Lung (tissue), 11 donors: ENCODE measurements at regions not wholly inside any gene's neighbourhood (a gene's known extent, or its start where the extent isn't known, plus 50 kb on each side); places are given as distances from the start of the nearest gene placed in this dataset.

Experiments used
- ATAC-seq: fragments of 200-7000 bp; cut with Tn5 transposase; one replicate; pipeline ENCODE4 v1.9.1; 2020; ENCODE audit warnings: moderate number of reproducible peaks; ENCODE audit not compliant: insufficient read depth, low FRiP score
- DNase-seq, 3 donors: peaks; one replicate each; pipeline ENCODE4 v3.0.0-alpha.2; 2013 to 2017
- H3K27ac ChIP-seq, 2 donors: one replicate each; pipeline ENCODE4 v1.5.1; 2013; ENCODE audit warnings: mild to moderate bottlenecking in 2 of 2, moderate library complexity in 2 of 2, control low read depth in 1 of 2, inconsistent platforms in 1 of 2, low read depth in 1 of 2, low read length in 1 of 2
- H3K27me3 ChIP-seq, 3 donors: one replicate each; pipeline ENCODE4 v1.5.1; 2013; ENCODE audit warnings: low read length in 2 of 3; ENCODE audit not compliant: control insufficient read depth in 3 of 3, insufficient read depth in 3 of 3
- H3K36me3 ChIP-seq, 4 donors: one replicate each; pipeline ENCODE4 v1.5.1; 2013; ENCODE audit warnings: low read length in 4 of 4, mild to moderate bottlenecking in 1 of 4, moderate library complexity in 1 of 4; ENCODE audit not compliant: control insufficient read depth in 4 of 4, insufficient read depth in 4 of 4
- H3K4me1 ChIP-seq, 5 donors: one replicate each; pipeline ENCODE4 v1.5.1; 2013; ENCODE audit warnings: low read length in 5 of 5, mild to moderate bottlenecking in 2 of 5, moderate library complexity in 1 of 5; ENCODE audit not compliant: control insufficient read depth in 5 of 5, insufficient read depth in 5 of 5
- H3K4me3 ChIP-seq: one replicate; pipeline ENCODE4 v1.5.1; 2013; ENCODE audit warnings: mild to moderate bottlenecking, control low read depth, moderate library complexity
- H3K9ac ChIP-seq, 2 donors: one replicate each; pipeline ENCODE4 v1.5.1; 2013; ENCODE audit warnings: low read length in 2 of 2, control low read depth in 1 of 2; ENCODE audit not compliant: insufficient read depth in 1 of 2
- H3K9me3 ChIP-seq, 4 donors: one replicate each; pipeline ENCODE4 v1.5.1; 2013; ENCODE audit warnings: low read length in 3 of 4, mild to moderate bottlenecking in 1 of 4, moderate library complexity in 1 of 4; ENCODE audit not compliant: control insufficient read depth in 4 of 4, insufficient read depth in 3 of 4
- WGBS, 2 donors: extraction: QIAGEN DNeasy Blood & Tissue Kit; methylation state at CpG; one replicate each; pipeline ENCODE4 v1.1.7; 2013; 5-methylcytosine and 5-hydroxymethylcytosine counted together
- TF ChIP-seq, protein P1 (sequence below): IDR thresholded peaks from 2 replicates; pipeline ENCODE4 v1.5.1; 2012; ENCODE audit warnings: mild to moderate bottlenecking; ENCODE audit errors: control extremely low read depth, extremely low read depth
- donor health status: control.
- donor health status: control.
- donor health status: Bipolar disorder and iron deficiency.
- donor health status: healthy.
- donor health status: DM: yes; HTN: yes; CAD: no.

DNA sequence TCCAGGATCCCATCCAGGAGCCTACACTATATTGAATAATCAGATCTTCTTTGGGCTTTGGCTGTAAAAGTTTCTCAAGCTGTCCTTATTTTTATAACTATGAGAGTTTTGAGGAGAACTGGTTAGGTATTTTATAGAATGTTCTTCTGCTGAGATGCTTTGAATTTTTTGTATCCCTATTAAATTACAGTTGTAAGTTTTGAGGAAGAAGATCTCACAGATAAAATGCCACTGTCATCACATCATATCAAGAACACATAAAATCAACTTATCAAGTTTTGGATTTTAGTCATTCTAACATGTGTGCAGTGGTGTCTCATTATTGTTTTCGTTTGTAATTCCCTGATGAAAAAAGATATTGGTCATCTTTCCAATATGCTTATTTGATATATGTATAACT lies 260.2 kb upstream of the COL3A1 start:
- H3K9ac ChIP-seq, result no peak overlapping the region
- H3K9me3 ChIP-seq, result peaks cover 0 to 3% (median 0%) of the 10 kb centered on the region in 4 donors
- no peaks in the 10 kb centered on the region for H3K27me3 ChIP-seq
- no peaks in the 10 kb centered on the region for H3K36me3 ChIP-seq
- DNase-seq (no peak), ATAC-seq (no peak)
- H3K27ac ChIP-seq, result no peak overlapping the region
- TF ChIP-seq, protein P1, sequence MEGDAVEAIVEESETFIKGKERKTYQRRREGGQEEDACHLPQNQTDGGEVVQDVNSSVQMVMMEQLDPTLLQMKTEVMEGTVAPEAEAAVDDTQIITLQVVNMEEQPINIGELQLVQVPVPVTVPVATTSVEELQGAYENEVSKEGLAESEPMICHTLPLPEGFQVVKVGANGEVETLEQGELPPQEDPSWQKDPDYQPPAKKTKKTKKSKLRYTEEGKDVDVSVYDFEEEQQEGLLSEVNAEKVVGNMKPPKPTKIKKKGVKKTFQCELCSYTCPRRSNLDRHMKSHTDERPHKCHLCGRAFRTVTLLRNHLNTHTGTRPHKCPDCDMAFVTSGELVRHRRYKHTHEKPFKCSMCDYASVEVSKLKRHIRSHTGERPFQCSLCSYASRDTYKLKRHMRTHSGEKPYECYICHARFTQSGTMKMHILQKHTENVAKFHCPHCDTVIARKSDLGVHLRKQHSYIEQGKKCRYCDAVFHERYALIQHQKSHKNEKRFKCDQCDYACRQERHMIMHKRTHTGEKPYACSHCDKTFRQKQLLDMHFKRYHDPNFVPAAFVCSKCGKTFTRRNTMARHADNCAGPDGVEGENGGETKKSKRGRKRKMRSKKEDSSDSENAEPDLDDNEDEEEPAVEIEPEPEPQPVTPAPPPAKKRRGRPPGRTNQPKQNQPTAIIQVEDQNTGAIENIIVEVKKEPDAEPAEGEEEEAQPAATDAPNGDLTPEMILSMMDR, result no peak
- 80 to 88% methylated on average over 1 of the region's 1 CpG for WGBS, 2 donors
- no peak overlapping the region for H3K4me3 ChIP-seq
- no peaks in the 10 kb centered on the region for H3K4me1 ChIP-seq

DNA sequence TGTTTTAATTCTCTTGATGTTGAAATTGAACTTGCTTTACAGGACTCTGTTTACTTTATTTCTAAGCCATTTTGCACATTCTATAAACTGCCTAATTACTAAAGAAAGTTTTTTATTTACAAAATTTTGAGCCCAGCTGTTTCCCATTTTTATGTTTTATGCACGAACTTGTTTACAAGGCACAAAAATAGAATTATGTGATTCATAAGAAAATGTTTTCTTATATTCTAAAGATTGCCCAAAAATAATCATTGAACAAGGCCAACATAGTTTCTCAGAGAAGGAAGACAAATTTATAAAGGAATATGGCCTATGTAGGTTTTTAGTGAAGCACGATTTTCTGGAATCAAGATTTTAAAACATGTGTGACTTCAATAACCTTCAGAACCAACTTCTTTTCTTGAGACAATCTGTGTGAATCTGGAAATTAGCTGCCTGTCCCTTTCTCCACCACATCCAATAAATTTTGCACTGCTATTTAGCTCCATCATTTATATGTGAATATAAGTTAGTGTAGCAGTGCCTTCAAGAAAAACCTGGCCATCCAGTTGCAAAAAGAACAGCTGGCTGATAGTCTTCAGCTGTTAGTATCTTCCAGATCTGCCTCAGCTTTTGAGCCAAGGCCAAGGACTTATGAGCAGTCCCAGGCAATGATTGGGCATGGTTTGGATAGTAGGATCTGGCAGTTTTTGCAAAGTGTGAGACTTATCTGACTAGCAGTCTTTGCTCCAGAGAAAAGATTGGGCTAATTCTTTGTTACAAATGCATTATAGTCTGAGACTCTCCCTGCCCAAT lies 253.2 kb upstream of the COL3A1 start:
- no peaks in the 10 kb centered on the region for H3K27me3 ChIP-seq
- TF ChIP-seq, protein P1, result no peak
- H3K9ac ChIP-seq, result no peak overlapping the region
- WGBS, 2 donors, result 69 to 83% methylated on average over 2 of the region's 2 CpGs
- peak; percentile 82 to 97 (median 95) for DNase-seq
- no peaks in the 10 kb centered on the region for H3K9me3 ChIP-seq
- H3K4me3 ChIP-seq, result no peak overlapping the region
- H3K36me3 ChIP-seq, result no peaks in the 10 kb centered on the region
- H3K27ac ChIP-seq, result no peak overlapping the region
- no peak for ATAC-seq
- peaks cover 0 to 16% (median 0%) of the 10 kb centered on the region in 5 donors for H3K4me1 ChIP-seq

DNA sequence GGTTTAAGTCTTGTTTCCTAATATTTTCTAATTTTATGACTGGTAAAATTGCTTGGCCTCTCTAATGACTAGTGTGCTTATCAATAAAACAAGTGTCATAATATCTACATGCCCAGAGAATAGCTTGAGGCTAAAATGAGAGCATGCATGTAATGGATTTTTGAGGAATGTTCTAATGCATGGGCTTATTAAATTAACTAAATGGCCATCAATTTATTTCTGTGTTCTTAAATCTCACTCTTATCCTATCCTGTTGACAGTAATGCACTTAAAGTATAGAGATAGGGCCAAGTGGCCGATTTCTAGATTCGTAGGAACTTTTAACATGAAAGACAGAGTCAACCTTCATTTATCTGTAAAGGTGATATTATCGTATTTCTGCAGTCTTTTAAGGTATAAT lies 252.4 kb upstream of the COL3A1 start:
- TF ChIP-seq, protein P1, result no peak
- ATAC-seq (no peak), DNase-seq (no peak)
- Histone ChIP-seq H3K4me3 (no peak overlapping the region), H3K27ac (no peak overlapping the region), H3K36me3 (no peaks in the 10 kb centered on the region), H3K9ac (no peak overlapping the region), H3K27me3 (no peaks in the 10 kb centered on the region), H3K4me1 (peaks cover 0 to 16% (median 0%) of the 10 kb centered on the region in 5 donors), H3K9me3 (no peaks in the 10 kb centered on the region)
- 64 to 77% methylated on average over 3 of the region's 3 CpGs for WGBS, 2 donors
